NOMO-1 (cell line): ENCODE measurements at regions not wholly inside any gene's neighbourhood (a gene's known extent, or its start where the extent isn't known, plus 50 kb on each side); places are given as distances from the start of the nearest gene placed in this dataset.

Experiments
- DNase-seq, 2 experiments: peaks; one replicate each; lab custom pipeline; 2025; ENCODE audit not compliant: unreplicated experiment in 2 of 2; lab: John Stamatoyannopoulos, UW

DNA sequence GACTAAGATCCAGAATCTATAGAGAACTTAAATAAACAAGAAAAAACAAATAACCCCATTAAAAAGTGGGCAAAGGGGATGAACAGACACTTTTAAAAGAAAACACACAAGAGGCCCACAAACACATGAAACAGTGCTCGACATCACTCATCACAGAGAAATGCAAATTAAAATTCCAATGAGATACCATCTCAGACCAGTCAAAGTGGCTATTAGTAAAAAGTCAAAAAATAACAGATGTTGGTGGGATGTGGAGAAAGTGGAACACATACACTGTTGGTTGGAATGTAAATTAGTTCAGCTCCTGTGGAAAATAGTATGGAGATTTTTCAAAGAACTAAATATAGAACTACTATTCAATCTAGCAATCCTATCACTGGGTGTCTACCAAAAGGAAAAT, 143.1 kb downstream of the IFI44 start:
- no peak for DNase-seq

DNA sequence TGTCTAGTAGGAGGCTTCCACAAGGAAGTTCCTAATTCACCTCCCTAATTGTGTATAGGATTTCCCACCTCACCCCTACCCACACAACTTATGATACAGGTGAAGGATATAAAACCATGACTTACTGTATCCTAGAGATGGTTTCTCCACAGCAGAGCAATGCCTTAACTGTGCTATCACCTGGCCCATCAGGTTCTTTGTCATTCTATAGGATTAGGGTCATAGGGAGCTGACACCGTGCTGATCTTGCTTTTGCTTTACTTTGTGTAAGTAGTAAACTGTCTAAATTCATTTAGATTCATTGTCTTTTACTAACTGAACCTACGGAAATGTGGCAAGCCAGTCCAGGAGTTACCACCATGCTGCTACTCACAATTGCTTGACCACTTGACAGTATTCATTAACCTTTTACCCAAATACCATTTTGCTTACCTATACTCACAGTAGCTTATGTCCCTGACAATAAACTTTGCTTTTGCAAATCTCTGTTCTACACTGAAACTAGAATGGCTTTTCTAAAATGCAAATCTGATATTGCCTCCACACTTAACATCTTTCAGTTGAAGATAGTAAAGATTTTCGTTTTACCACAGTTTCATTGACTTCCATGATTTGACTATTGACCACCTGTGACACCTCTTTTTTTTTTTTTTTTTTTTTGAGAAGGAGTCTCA, 147.6 kb downstream of the IFI44 start:
- no peak for DNase-seq

DNA sequence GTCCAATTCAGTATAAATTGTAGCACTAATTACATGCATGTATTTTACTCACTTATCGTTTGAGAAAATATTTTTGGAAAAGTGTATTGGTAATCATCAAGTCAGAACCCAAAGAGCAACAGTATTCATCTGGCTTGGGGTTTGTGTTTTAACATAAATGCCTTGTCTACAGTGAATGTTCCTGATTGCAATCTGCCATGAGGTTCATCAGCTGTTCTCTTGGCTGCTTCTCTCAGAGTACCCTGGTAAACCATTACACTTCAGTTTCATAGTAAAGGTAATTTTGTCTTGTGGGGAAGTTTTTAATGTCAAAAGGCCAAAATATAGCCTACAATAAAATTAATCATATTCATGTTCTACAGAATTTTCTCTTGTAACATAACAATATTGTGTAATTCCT, 150.3 kb downstream of the IFI44 start:
- DNase-seq: no peak

DNA sequence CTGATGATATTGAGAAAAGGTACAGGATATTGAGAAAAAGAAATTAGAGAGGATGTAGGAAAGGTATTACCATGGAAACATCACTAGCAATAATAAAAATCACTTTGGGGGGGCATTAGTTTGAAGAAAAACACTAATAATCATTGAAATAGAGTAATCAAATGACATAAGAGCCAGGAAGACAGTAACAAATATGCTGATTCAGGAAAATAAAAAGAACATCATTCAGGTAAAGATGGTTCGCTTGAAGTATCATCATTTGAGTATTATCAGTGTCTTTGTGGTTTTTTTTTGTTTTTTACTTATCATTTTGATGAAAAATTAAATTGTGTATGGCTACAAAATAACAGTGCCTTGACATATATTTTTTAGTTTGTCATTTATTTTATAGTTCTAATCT, 164.5 kb downstream of the IFI44 start:
- no peak for DNase-seq

DNA sequence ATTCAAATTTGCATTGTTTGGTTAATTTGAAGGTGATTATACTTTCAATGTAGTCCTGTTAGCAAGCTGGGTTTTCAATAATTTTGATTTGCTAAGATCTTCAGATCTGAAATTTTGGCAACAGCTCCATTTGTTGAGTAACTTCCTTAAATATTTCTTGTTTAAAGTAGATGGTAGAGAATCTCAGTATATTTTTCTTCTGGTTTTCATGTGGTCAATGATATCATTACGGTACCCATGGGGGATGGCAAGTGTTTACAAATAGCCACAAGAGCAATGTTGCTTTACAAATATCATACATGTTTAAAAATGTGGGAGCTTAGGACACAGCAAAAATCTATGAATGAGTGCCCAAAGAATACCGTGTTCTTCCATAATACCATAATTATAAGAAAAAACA, 175.9 kb downstream of the IFI44 start:
- DNase-seq: no peak

DNA sequence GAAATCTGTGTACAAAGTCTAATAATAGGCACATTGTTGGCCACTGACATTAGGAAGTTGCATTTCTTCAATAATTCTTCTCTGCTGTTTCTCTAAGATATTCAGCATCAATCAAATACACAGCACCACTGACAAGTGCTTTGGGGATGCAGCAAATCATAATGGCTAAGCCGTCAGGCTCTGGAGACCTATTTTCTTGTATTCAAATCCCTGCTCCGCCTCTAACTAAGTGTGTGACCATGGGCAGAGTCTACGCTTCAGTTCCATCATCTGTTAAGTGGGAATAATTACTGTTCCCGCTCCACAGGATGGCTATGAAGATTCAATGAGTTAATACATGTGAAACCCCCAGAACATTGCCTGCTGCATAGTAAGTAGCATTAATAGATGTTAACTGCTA, 176.9 kb downstream of the ADGRL4 start:
- DNase-seq: no peak

DNA sequence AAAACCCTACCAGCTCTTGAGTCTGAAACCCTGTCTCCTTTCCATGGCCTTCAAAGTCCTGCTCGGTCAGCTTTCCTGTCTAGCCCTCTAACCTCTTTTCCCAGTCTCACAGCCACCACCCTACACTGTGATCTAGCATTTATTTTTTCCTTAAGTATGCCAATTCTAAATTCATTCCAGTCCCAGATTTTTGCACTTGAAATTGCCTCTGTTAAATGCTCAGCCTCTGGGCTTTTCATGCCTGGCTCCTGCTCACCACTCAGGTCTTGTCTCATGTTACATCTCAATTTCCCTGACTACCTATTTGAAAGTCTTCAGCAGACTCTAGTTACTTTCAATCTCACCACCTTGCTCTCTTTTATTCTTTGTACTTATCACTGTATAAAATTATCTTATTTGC, 176.2 kb downstream of the ADGRL4 start:
- DNase-seq: no peak

DNA sequence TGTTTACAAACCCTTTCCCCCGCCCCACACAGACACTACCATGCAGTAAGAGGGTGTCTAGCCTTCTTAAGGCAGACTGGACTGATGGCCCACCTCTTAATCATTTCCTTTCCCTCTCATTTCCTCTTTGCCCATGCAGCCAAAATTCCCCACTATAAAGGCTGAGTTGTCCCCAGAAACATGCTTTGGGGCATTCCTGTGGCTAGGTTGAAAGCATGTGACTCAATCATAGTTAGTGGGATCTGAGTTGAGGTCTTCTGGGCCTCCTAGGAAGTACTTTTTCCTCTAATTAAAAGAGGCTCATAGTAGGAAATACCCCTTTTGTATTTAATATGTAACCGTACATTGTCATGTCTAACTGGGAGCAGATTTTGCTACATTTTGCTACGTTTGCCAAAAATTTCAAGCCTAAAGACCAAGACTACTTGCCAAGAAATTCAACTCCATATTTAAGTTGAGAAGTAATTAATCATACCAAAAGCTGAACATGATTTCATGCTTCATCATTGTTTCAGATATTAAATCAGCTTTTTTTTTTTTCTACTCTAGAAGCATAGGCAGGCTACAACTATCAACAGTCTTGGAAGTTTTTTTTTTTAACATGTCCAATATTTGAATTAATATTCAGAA, 174.7 kb downstream of the ADGRL4 start:
- DNase-seq: no peak

DNA sequence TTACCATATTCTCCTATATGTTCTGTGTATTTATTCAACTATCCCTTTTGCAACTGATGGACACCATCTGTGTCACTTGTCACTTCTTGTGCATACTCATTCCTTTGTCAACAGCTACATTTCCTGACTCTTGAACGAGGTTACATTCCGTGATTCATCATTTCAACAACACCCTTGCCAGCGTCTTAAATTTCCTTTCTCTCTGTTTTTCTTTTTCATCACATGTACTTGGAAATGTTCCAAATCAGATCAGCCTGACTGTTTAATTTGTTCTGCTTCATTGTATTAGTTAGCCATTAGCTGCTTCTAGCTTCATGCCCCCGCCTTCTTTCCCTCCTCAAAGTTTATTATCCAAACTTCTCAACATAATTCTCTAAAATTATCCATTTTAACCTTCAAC, 173.0 kb downstream of the ADGRL4 start:
- no peak for DNase-seq

DNA sequence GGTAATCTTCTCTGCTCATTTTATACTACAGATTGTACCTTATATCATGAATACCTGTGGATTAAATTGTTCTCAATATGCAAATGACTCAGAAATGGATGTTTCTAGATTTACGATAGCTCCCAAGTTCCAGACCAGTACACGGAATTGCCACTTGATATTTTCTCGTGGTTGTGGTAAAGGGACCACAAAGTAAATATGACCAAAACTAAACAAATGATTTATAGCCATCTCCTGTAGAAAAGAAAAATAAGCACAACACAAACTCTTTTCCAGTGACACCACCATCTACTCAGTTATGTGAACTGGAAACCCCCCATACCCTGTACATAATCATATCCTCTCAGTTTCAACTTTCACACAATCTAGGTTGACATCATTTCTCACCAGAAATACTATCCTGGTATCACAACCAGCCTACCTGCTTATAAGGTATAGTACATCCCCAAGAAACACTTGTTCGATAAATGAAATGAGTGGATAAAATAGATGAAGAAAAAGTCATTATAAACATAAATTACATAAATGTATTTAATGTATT, 172.3 kb downstream of the ADGRL4 start:
- no peak for DNase-seq

DNA sequence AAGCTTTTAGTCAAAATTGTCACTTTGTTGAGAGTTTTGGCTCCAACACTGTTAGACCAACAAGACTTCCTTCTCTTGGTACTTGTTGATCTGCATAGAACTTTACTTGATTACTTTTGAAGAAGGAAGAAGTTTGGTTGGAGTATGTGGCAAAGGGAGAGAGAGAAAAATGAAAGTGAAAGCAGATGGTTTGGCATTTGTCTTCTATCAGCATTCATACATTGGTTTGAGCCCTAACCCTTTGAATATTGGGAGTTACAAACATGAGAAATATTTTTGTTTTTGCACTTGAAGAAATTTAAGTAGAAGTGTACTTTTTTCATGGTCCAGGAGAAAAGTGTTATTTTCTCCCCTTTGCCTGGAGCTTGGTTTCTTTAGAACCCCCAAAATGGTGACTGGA, 169.8 kb downstream of the ADGRL4 start:
- DNase-seq: peak; percentile 13 to 39

DNA sequence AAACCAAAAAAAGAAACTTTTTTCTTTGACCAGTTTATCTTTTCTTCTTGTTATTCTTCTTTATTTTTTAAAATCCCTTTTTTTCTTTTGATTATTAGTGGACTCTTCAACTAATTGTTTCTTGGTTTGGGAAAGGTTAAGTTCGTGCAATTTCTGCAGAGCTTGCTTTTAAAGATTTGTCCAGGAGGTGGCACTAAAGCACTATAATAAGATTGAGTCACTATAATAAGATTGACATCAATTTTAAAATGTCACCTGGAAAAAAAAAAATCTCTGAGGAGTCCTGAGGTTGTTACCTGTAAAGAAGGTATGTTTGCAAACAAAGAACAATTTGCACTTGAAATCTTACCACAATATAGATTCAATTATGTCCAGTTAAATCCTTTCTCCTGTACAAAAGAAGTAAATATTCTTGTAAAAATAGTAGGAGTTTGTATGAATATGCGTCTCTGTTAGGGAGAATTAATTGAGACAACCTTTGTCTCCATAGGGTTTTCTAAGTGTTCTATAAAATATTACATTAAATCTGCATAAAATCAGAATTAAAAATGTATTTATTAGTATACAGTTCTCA, 166.7 kb downstream of the ADGRL4 start:
- peak; percentile 1 to 13 for DNase-seq
